GM19455 (cell line): ENCODE measurements at regions not wholly inside any gene's neighbourhood (a gene's known extent, or its start where the extent isn't known, plus 50 kb on each side); places are given as distances from the start of the nearest gene placed in this dataset.
"Not testable (repeated sequence)": the region's sequence is repeated elsewhere in the genome, so short reads cannot be mapped to it uniquely, and the experiment has no call there.

Experiments used
- ATAC-seq: cut with Tn5 transposase; IDR thresholded peaks from one replicate; pipeline ENCODE4 v1.9.1; 2021; ENCODE audit not compliant: unreplicated experiment

GRCh38 chr20:25989686-25990085 lies 293.0 kb upstream of the ZNF337 start:
- ATAC-seq, result not testable (repeated sequence)

- ATAC-seq, result no peak
Observed at GRCh38 chr20:25989196-25989595, 292.5 kb upstream of the ZNF337 start.

GRCh38 chr20:25987928-25988560 lies 291.4 kb upstream of the ZNF337 start:
- not testable (repeated sequence) for ATAC-seq

DNA sequence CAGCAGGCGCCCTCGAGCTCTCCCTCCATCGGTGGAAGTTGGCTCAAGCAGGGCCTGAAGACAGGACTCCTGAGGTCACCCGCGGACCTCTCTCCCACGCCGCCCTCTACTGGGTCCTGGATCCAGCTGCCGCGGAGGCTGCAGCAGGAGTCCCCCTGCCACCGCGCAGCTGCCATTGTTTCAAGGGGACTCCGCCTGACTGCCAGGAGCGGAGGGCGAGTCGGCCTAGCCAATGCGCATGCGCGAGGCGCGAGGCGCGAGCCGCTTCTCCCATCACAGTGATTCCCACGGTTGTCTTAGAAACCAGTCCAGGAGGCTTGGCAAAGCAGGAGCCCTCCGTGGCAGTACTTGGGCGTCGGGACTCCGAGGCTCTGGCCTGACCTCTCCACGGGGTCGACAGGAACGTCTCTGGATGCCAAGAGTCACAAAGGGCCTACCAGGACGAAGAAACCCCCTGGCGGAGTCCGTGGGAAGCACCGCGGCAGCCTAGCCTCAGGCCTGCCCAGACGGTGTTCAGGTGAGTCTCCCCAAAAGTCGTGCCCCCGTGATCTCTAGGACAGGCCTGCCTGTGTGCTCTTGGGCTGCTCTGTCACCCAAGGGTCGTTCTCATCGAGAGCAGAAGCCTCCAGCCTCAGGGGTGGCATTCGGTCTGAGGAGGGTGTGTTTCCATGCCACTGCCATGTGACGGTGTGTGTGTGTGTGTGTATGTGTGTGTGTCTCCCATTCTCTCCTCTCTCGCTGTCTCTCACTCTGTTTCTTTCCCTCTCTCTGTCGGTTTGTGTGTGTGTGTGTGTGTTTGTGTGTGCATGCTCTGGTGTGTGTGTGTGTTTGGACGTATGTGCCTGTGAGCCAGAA lies 290.6 kb upstream of the ZNF337 start:
- peak; percentile 91 for ATAC-seq

DNA sequence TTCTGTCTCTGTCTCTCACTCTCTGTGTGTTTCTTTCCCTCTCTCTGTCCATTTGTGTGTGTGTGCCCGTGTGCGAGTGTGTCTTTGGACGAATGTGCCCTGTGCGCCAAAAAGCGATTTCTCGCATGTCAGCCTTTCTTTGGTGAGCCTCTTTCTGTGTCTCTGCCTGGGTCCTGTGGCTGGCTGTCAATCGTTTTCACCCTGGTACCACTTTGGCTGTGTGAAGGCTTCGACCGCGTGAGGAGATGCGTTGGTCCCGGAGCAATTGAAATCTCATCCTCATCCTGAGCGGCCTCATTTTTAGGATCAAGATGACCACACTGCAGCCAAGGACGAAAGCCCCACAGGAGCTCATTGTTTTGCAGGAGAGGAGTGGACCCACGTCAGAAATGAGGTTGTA lies 288.9 kb upstream of the ZNF337 start:
- ATAC-seq, result no peak

DNA sequence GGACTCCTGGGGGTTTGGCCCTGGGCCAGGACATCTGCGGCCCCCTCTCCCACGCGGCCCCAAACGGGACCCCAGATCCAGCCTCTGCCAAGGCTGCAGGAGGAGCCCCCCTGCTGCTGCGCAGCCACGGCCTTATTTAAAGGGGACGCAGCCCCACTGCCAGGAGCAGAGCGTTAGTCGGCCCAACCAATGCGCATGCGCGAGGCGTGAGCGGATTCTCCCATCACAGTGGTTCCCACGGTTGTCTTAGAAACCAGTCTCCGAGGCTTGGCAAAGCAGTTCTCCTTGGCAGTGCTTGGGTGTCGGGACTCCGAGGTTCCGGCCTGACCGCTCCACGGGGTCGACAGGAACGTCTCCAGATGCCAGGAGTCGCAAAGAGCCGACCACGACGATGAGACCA lies 288.3 kb upstream of the ZNF337 start:
- no peak for ATAC-seq

DNA sequence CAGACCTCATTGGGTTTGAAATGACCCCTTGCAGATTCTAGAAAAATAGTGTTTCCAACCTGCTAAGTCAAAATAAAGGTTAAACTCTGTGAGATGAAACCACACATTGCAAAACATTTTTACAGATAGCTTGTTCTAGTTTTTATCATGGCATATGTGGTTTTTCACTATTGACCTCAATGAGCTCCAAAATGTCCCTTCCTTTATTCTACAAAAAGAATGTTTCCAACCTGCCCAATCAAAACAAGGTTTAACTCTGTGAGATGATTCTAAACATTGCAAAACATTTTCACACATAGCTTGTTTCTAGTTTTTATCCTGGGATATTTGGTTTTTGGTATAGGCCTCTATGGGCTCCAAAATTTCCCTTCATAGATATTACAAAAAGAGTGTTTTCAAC lies 286.0 kb upstream of the ZNF337 start:
- ATAC-seq, result not testable (repeated sequence)

- ATAC-seq, result not testable (repeated sequence)
Observed at GRCh38 chr20:25978450-25979190, 282.0 kb upstream of the ZNF337 start.

DNA sequence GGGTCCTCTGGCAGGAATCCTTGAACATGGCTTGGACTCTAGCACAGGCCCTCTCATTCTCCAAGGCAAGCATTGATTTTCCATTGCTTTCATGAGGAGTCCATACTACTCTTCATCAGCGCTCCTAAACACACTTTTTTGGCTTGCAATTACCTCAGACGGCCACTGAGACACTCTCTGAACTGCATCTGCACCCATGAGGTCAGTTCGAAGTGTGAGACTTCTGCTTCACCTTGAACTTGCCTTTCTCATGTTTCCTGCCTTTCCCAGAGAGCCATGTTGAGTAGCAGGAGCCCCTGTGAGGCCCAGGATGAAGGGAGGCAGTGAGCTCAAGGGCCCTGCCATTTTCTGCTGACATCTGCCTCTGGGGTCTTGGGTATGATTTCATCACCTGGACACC lies 279.2 kb upstream of the ZNF337 start:
- ATAC-seq, result not testable (repeated sequence)

- ATAC-seq, result not testable (repeated sequence)
Observed at GRCh38 chr20:25965203-25965602, 268.6 kb upstream of the ZNF337 start.

DNA sequence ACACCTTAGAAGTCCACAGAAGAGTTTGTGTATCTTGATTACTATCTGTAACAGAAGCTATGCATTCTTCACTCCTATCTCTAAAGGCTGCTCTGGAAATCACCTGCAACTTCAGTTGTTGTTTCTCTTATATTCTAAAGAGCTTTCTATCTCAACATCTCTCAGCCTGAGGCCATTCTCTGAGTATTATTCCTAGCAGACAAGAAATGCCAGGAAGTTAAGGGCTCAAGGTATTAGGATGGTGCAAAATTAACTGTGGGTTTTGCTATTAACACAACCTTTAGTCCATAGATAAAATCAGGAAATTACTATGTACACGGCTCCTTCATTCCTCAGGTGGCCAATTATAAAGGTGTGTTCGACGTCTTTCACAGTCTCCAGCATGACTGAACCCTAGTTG lies 257.2 kb upstream of the ZNF337 start:
- not testable (repeated sequence) for ATAC-seq

DNA sequence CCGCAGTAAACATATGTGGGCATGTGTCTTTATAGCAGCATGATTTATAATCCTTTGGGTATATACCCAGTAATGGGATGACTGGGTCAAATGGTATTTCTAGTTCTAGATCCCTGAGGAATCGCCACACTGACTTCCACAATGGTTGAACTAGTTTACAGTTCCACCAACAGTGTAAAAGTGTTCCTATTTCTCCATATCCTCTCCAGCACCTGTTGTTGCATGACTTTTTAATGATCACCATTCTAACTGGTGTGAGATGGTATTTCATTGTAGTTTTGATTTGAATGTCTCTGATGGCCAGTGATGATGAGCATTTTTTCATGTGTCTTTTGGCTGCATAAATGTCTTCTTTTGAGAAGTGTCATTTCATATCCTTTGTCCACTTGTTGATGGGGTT lies 238.6 kb upstream of the ZNF337 start:
- not testable (repeated sequence) for ATAC-seq

GRCh38 chr20:25932806-25933205 lies 236.2 kb upstream of the ZNF337 start:
- ATAC-seq, result not testable (repeated sequence)

DNA sequence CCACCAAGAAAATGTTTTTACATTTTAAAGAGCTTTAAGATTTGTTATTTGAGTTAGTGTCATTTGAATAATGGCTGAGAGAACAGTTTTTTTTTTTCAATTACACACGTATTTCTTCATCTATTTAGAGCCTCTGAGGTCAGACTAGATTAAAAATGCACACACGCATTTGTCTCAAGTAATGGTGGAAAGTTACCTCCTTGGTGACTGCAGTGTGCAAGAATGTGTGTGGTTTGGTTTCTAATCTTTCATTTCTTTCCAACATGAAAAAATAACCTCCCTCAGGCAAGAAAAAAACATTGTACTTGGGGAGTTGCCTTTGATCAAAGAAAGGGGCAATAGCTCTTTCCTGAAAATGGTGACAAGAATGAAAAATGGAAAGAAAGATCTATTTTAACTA lies 235.5 kb upstream of the ZNF337 start:
- ATAC-seq, result not testable (repeated sequence)

DNA sequence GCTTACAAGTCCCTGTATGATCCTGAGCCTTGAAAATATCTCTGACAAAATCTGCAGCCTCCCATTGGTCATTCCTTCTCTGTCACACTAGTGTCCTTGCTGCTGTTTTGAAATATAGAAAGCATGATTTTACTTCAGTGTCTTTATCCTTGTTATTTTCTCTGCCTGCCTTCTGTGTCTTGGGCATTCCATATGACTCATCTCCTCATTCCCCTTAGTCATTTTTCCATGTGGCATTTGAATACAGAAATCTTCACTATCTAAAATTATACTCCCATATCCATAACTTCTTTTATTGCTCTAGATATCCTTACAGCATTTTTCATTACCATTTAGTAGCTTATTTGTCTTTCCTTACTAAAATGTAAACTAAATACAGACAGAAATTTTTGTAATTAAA lies 205.7 kb upstream of the ZNF337 start:
- not testable (repeated sequence) for ATAC-seq

GRCh38 chr20:25898663-25899062 lies 202.0 kb upstream of the ZNF337 start:
- not testable (repeated sequence) for ATAC-seq

GRCh38 chr20:25879096-25879495 lies 182.4 kb upstream of the ZNF337 start:
- ATAC-seq, result not testable (repeated sequence)

GRCh38 chr20:25868650-25868979 lies 172.0 kb upstream of the ZNF337 start:
- ATAC-seq, result not testable (repeated sequence)

DNA sequence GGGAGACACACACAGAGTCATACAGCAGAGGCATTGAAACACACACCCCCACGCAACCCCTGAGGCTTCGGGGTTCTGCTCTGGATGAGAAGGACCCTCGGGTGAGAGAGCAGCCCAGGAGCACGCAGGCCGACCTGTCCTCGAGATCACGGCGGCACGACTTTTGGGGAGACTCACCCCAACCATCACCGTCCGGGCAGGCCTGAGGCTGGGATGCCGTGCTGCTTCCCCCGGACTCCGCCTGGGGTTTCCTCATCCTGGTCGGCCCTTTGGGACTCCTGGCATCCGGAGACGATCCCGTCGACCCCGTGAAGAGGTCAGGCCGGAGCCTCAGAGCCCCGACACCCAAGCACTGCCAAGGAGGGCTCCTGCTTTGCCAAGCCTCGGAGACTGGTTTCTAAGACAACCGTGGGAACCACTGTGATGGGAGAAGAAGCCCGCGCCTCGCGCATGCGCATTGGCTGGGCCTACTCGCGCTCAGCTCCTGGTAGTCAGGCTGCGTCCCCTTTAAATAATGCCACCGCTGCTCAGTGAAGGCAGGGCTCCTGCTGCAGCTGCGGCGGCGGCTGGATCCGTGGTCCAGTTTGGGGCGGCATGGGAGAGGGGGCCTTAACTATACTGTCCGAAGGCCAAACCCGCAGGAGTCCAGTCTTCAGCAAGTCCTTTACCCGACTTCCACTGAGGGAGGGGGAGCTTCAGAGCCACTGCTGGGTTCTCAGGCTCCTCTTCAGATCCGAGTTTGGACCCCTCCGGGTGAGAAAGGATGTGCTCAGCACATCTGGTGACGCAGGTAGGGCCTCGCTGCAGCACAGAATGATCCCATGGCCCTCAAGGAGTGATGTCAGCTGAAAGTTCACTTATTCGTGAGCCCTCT lies 171.4 kb upstream of the ZNF337 start:
- ATAC-seq, result peak; percentile 62

DNA sequence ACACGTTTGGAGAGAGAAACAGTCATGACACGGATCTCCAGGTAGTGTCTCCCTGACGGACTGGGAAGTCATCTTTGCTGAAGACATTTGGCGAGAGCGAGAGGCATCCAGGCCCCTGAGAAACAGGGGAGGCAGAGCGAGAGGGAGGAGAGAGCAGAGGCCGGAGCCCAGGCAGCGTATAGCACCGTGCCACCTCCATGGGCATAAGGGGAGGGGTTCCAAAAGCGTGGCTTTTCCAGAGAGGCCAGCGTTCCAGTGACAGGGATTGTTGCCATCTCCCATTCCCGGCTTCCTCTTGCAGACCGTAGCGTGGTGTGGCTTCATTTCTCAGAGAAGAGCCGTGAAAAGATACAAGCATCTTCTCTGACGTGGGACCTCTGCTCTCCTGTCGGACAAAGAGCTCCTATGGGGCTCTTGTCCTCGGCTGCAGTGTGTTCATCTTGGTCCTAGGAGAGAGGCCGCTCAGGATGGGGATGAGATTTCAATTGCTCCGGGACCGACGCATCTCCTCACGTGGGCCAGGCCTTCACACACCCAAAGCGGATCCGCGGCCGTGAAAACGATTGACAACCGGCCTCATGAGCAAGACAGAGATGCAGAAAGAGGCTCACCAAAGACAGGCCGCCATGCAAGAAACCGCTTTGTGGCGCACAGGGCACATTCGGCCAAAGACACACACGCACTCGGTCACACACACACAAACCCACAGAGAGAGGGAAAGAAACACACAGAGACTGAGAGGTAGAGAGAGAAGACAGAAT lies 170.5 kb upstream of the ZNF337 start:
- ATAC-seq, result not testable (repeated sequence)
